Adrenal gland (tissue), 9 donors: ENCODE measurements at regions not wholly inside any gene's neighbourhood (a gene's known extent, or its start where the extent isn't known, plus 50 kb on each side); places are given as distances from the start of the nearest gene placed in this dataset.

ENCODE experiments used
- DNase-seq, 7 donors: peaks; one replicate each; pipeline ENCODE4 v3.0.0-alpha.2; 2019 to 2020
- H3K27ac ChIP-seq, 5 donors: fragments of 200-600 bp; sonication (generic) in 4 of 5; 1 replicate in 3 of 5; 2 replicates in 2 of 5; pipeline versions ENCODE4 v1.5.1 to v1.8.0; 2016 to 2020; ENCODE audit warnings: mild to moderate bottlenecking in 1 of 5
- H3K27me3 ChIP-seq: fragments of 200-600 bp; 2 replicates; pipeline ENCODE4 v1.8.0; 2021
- H3K36me3 ChIP-seq, 2 donors: fragments of 200-600 bp; replicated peaks in 1 of 2; 1 replicate in 1 of 2; 2 replicates in 1 of 2; pipeline versions ENCODE4 v1.5.1 to v1.8.0; 2018 to 2022
- H3K4me1 ChIP-seq, 2 donors: fragments of 200-600 bp; replicated peaks in 1 of 2; 1 replicate in 1 of 2; 2 replicates in 1 of 2; pipeline versions ENCODE4 v1.5.1 to v1.8.0; 2018 to 2021
- H3K4me3 ChIP-seq, 4 donors: fragments of 200-600 bp; sonication (generic) in 3 of 4; one replicate each; pipeline ENCODE4 v1.5.1; 2016 to 2018
- H3K9me3 ChIP-seq, 3 donors: fragments of 200-600 bp; sonication (generic) in 1 of 3; replicated peaks in 1 of 3; 1 replicate in 2 of 3; 2 replicates in 1 of 3; pipeline versions ENCODE4 v1.5.1 to v1.8.0; 2016 to 2021
- POLR2A ChIP-seq, 2 donors: fragments of 450-650 bp; IDR thresholded peaks; one replicate each; pipeline ENCODE4 v1.6.1; 2017; ENCODE audit warnings: antibody characterized with exemption in 2 of 2, mild to moderate bottlenecking in 2 of 2, moderate library complexity in 1 of 2
- WGBS, 4 donors: extraction: QIAGEN DNeasy Blood & Tissue Kit in 2 of 4; methylation state at CpG; one replicate each; pipeline versions ENCODE4 v1.1.5 to v1.1.7; 2013 to 2017; 5-methylcytosine and 5-hydroxymethylcytosine counted together
- intact Hi-C, 2 donors: fragments of 100-400 bp; cut with DNase I; formaldehyde crosslinking; loops; one replicate each; pipeline versions ENCODE4 v1.14.1 to v1.15.0; 2022 to 2023
- TF ChIP-seq, protein P1 (sequence below), 6 experiments: fragments of 450-650 bp in 4 of 6; fragments of 200-600 bp in 2 of 6; sonication (generic) in 1 of 6; IDR thresholded peaks; 1 replicate in 5 of 6; 2 replicates in 1 of 6; pipeline versions ENCODE4 v1.5.1 to v1.8.0; 2016 to 2021; ENCODE audit warnings: antibody characterized with exemption in 6 of 6, mild to moderate bottlenecking in 2 of 6, moderate library complexity in 1 of 6
- donor health status: healthy with polysubstance abuse.
- donor health status: Bipolar disorder and iron deficiency.
- donor health status: DM: yes; HTN: yes; CAD: no.
- donor health status: DM: no; HTN: no; CAD: no.
- donor health status: DM: no; HTN: no; CAD: no.

GRCh38 chrY:13026906-13027305 is 122.2 kb downstream of the DDX3Y start:
- Histone ChIP-seq H3K27me3 (no peaks in the 10 kb centered on the region), H3K4me3 (no peak overlapping the region), H3K4me1 (no peaks in the 10 kb centered on the region), H3K9me3 (no peaks in the 10 kb centered on the region), H3K36me3 (no peaks in the 10 kb centered on the region), H3K27ac (no peak overlapping the region)
- TF ChIP-seq, protein P1, sequence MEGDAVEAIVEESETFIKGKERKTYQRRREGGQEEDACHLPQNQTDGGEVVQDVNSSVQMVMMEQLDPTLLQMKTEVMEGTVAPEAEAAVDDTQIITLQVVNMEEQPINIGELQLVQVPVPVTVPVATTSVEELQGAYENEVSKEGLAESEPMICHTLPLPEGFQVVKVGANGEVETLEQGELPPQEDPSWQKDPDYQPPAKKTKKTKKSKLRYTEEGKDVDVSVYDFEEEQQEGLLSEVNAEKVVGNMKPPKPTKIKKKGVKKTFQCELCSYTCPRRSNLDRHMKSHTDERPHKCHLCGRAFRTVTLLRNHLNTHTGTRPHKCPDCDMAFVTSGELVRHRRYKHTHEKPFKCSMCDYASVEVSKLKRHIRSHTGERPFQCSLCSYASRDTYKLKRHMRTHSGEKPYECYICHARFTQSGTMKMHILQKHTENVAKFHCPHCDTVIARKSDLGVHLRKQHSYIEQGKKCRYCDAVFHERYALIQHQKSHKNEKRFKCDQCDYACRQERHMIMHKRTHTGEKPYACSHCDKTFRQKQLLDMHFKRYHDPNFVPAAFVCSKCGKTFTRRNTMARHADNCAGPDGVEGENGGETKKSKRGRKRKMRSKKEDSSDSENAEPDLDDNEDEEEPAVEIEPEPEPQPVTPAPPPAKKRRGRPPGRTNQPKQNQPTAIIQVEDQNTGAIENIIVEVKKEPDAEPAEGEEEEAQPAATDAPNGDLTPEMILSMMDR (IDR thresholded peaks at IDR 0.05) = no peak
- 56 to 69% methylated on average over 2 of the region's 2 CpGs; no CpG with 5 or more reads in 2 of the 4 donors for WGBS, 4 donors
- intact Hi-C loops = loop anchor here in 1 of 2 donors (10.0 kb wide), 1 partner anchor 58 kb away; no protein-coding TSS in a partner anchor
- DNase-seq = no peak

DNA sequence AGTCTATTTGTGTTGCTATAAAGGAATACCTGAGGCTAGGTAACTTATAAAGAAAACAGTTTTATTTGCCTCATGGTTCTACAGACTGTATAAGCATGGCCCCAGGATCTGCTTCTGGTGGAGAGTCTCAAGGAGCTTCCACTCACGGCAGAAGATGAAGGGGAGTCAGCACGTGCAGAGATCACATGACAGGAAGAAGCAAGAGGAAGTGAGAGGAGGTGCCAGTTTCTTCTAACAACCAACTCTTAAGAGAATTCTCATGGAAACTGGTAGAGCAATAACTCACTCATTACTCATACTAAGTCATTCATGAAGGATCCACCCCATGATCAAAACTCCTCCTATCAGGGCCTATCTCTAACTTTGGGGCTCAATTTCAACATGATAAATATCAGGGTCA is 135.6 kb downstream of the DDX3Y start:
- intact Hi-C loops = no loop called here
- H3K36me3 ChIP-seq = no peaks in the 10 kb centered on the region
- TF ChIP-seq, protein P1 (IDR thresholded peaks at IDR 0.05) = no peak
- no peak for TF ChIP-seq POLR2A (IDR thresholded peaks at IDR 0.05)
- no peak overlapping the region for H3K27ac ChIP-seq
- no peaks in the 10 kb centered on the region for H3K4me1 ChIP-seq
- H3K4me3 ChIP-seq = no peak overlapping the region
- DNase-seq = no peak
- H3K9me3 ChIP-seq = no peaks in the 10 kb centered on the region
- WGBS, 4 donors = 52 to 53% methylated on average over 2 of the region's 2 CpGs; no CpG with 5 or more reads in 2 of the 4 donors
- H3K27me3 ChIP-seq = no peaks in the 10 kb centered on the region

- no peaks in the 10 kb centered on the region for H3K27me3 ChIP-seq
- intact Hi-C loops = no loop called here
- no peaks in the 10 kb centered on the region for H3K36me3 ChIP-seq
- H3K27ac ChIP-seq = no peak overlapping the region
- no peaks in the 10 kb centered on the region for H3K9me3 ChIP-seq
- DNase-seq = no peak
- no peaks in the 10 kb centered on the region for H3K4me1 ChIP-seq
- TF ChIP-seq, protein P1 (IDR thresholded peaks at IDR 0.05) = no peak
- TF ChIP-seq POLR2A (IDR thresholded peaks at IDR 0.05) = no peak
- no peak overlapping the region for H3K4me3 ChIP-seq
These were observed 148.8 kb downstream of the DDX3Y start for GRCh38 chrY:13053501-13053900.

GRCh38 chrY:13066372-13066771 is 161.7 kb downstream of the DDX3Y start:
- Histone ChIP-seq H3K4me3 (no peak overlapping the region), H3K36me3 (no peaks in the 10 kb centered on the region), H3K4me1 (no peaks in the 10 kb centered on the region), H3K27ac (no peak overlapping the region), H3K27me3 (no peaks in the 10 kb centered on the region), H3K9me3 (no peaks in the 10 kb centered on the region)
- intact Hi-C loops = no loop called here
- TF ChIP-seq, protein P1 (IDR thresholded peaks at IDR 0.05) = no peak
- no peak for TF ChIP-seq POLR2A (IDR thresholded peaks at IDR 0.05)
- DNase-seq = no peak
